Activated CD4-positive, CD25-positive, alpha-beta regulatory T cell treated with anti-CD3 and anti-CD28 coated beads, Interleukin-2, amount 50 U/mL, for 16 hours (primary cell): ENCODE measurements at regions not wholly inside any gene's neighbourhood (a gene's known extent, or its start where the extent isn't known, plus 50 kb on each side); places are given as distances from the start of the nearest gene placed in this dataset.
"Not testable (repeated sequence)": the region's sequence is repeated elsewhere in the genome, so short reads cannot be mapped to it uniquely, and the experiment has no call there.

Experiments used
- DNase-seq: peaks from one replicate; pipeline ENCODE4 v3.0.0-alpha.2; 2020; ENCODE audit warnings: low read depth, low spot score

- not testable (repeated sequence) for DNase-seq
Measured at GRCh38 chr1:199843096-199843495, 184.4 kb upstream of the NR5A2 start.

GRCh38 chr1:199843861-199844260 lies 183.6 kb upstream of the NR5A2 start:
- no peak for DNase-seq

DNA sequence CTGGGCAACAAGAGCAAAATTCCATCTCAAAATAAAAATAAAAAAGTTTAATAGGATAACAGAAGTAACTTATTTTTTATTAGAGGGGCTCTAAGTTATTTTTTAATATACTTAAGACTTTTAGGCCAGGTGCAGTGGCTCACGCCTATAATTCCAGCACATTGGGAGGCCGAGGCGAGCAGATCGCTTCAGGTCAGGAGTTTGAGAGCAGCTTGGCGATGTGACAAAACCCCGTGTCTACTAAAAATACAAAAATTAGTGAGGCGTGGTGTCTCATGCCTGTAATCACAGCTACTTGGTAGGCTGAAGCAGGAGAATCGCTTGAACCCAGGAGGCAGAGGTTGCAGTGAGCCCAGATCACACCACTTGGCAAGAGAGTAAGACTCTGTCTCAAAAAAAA lies 180.5 kb upstream of the NR5A2 start:
- DNase-seq: no peak

GRCh38 chr1:199851439-199852140 lies 175.9 kb upstream of the NR5A2 start:
- no peak for DNase-seq

DNA sequence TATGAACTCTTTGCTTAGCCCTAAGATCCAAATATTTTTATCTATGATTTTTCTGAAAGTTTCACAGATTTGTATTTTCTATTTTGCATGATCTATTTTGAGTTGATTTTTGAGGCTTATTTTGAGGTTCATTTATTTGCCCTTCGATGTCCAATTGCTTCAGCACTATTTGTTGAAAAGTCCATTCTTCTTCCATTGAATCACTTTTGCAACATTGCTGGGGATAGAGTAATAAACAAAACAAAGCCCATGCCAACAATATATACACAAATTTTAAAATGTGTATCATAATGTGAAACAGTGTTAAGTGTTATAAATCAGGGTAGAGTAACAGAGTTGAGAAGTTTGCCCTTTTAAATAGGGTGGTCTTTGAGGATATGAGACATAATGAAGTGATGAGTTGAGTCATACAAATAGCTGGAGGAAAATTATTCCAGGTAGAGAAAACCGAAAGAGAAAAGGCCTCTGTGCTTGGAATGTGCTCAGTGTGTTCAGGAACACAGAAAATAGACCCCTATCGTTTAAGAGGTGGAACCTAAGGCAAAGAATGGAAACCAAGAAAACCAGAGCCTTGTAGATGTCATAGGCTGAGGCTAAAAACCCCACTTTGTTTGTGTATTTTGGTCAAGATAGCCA lies 172.7 kb upstream of the NR5A2 start:
- DNase-seq: no peak

DNA sequence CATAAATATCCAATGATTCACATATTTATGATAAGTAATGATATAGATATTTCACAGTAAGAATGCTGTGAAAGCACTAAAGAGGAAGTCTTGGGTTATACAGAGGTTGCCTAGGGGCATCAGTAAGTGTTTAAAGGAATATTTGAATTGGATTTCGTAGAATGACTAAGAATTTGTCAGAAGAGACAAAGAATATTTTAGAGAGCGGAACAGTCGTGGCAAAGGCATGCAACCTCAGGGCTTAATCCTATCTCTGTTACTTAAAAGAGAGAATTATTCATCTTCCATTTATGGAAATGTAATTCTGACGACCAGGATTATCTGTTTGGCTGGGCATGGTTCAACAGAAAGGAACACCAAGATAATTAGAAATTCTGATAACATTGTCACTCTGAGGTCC lies 171.9 kb upstream of the NR5A2 start:
- no peak for DNase-seq

- DNase-seq: no peak
Measured at GRCh38 chr1:199856216-199856780, 171.2 kb upstream of the NR5A2 start.

DNA sequence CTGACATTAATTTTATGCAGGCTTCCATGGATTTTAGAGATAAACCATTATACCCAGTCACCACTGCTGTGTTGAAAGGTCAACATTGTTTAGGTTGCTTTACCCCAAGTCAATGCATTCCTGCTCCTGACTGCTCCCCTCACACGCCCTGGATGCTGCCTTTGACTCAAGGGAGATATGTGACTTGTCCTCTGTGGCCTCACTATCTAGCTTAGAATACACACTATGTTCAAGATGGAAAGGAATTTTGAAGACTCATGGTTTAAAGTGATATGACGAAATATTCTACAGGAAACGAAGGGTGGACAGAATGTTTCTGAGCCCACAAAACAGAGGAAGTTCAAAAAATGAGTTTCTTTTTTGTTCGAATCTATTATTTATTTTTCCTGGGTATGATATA lies 170.4 kb upstream of the NR5A2 start:
- no peak for DNase-seq

- no peak for DNase-seq
Measured at GRCh38 chr1:199857516-199857915, 170.0 kb upstream of the NR5A2 start.

DNA sequence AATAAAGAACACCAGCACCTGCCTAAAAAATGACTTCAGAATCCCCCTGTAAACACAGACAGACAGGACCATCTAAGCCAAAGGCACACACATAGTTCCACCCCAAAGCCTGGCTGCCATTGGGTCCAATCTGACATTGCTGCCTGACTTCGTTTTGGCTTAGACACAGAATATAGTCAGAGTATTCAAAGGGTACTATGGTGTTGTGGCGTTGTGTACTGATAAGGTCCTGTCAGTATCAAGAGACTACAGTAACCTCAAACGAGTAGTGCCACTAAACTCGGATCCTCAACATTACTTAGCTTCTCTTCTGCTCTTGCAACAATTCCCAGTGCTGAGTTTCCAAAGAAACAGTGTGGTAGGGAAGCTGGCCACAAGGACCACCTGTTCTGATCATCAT lies 169.3 kb upstream of the NR5A2 start:
- no peak for DNase-seq

- no peak for DNase-seq
Measured at GRCh38 chr1:199858856-199859255, 168.7 kb upstream of the NR5A2 start.

- no peak for DNase-seq
Measured at GRCh38 chr1:199859491-199859933, 168.0 kb upstream of the NR5A2 start.

DNA sequence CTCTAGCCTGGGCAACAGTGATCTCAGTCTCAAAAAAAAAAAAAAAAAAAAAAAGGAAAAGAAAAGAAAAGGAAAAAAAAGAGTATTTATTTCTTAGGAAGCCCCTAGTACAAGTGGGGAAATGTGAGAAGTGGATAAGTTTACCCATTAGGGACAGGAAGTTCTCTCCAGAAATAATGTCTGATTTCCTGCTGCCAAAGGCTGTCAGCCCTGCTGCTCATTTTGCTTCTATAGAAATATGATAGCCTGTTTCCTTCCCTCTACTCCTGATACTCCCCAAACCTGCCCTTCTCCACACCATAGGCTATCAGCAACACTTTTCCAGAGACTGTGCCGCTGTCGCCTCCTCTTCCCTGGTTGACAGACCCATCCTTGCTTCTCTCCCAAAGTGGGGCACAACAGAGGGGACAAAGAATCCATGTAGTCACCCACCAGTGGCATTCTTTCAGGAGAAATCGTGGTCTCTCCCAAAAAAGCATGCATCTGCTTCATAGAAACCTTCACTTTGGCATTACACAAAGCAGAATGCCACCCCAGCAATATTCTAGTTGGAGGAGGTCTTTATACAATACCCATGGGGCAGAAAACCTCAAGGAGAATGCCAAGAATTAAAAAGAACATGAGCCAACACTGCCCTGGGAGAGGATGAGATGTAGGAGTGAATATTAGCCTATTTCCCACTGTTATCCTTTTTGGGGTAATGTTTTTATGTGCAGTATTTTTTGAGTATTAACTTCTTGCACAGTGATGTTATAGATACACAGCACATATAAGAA lies 166.3 kb upstream of the NR5A2 start:
- DNase-seq: no peak

GRCh38 chr1:199862047-199862446 lies 165.5 kb upstream of the NR5A2 start:
- DNase-seq: no peak

DNA sequence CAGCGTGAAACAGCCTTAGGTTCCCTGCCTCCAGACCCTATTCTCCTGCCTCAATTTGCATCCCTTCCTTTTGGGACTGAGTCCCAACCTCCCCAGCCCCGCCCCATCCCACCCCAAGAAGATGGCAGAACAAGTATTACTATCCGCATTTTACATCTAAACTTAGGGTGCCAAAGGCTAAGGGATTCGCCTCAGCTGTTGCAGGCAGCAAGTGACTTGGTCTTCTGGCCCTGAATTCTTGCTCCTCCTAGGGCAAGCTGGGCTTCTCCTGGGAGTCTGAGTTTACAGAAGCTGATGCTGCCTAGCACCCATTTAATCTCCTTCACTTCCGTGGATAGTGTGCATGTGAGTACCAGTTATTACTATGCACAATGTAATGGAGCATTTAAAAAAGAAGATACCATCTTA lies 161.3 kb upstream of the NR5A2 start:
- DNase-seq: no peak

GRCh38 chr1:199867601-199868000 lies 159.9 kb upstream of the NR5A2 start:
- DNase-seq: no peak

DNA sequence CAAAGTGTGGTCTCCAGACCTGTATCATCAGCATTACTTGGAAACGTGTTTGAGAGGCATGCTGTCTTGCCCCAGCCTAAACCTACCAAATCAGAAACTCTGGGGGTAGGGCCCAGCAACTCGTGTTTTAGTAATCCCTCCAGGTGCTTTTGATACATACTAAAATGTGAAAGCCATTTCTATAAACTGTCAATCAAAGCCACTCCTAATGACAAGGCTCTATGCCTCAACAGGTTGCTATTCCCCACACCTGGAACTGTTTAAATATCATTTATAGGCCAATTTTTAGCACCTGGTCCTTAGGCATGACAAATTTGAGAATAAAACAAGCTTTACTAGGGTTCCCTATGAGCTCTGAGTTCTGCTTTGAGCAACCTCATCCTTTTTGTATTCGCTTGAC lies 158.7 kb upstream of the NR5A2 start:
- no peak for DNase-seq

- DNase-seq: no peak
Measured at GRCh38 chr1:199875337-199875736, 152.2 kb upstream of the NR5A2 start.

GRCh38 chr1:199875856-199876255 lies 151.7 kb upstream of the NR5A2 start:
- DNase-seq: no peak

- DNase-seq: no peak
Measured at GRCh38 chr1:199877526-199878384, 149.8 kb upstream of the NR5A2 start.

- DNase-seq: no peak
Measured at GRCh38 chr1:199878823-199879222, 148.7 kb upstream of the NR5A2 start.
